ENCODE measurements at regions not wholly inside any gene's neighbourhood (a gene's known extent, or its start where the extent isn't known, plus 50 kb on each side); places are given as distances from the start of the nearest gene placed in this dataset.

- TF ChIP-seq CTCF (optimal IDR thresholded peaks at IDR 0.05 in 1 of 3, IDR thresholded peaks at IDR 0.05 in 1 of 3, conservative IDR thresholded peaks at IDR 0.05 in 1 of 3; ENCODE audit: extremely low read depth in 1 of 3, insufficient read depth in 2 of 3, low read length in 3 of 3) (no peak), EZH2 (IDR thresholded peaks at IDR 0.05; ENCODE audit: low read length) (no peak)
Observed at GRCh38 chr22:34976886-34977285, 89.1 kb upstream of the ISX start.

Data from keratinocyte (primary cell).